OCI-LY1 (cell line): ENCODE measurements at regions not wholly inside any gene's neighbourhood (a gene's known extent, or its start where the extent isn't known, plus 50 kb on each side); places are given as distances from the start of the nearest gene placed in this dataset.

Experiments used
- CTCF ChIP-seq: fragments of 200-600 bp; sonication (generic), shearing (Covaris generic); IDR thresholded peaks from 2 replicates; pipeline ENCODE4 v1.5.1; 2017; ENCODE audit warnings: mild to moderate bottlenecking, antibody characterized with exemption, low read length, moderate library complexity, mixed read lengths
- EZH2 ChIP-seq: fragments of 200-600 bp; sonication (generic), shearing (Covaris generic); IDR thresholded peaks from 2 replicates; pipeline ENCODE4 v1.8.0; 2017; ENCODE audit warnings: borderline replicate concordance, mixed run types, mild to moderate bottlenecking, antibody characterized with exemption, low read length, moderate library complexity, mixed read lengths

- TF ChIP-seq CTCF, result no peak
- no peak for TF ChIP-seq EZH2
These were observed 288.8 kb upstream of the ADAMTSL1 start for GRCh38 chr9:18185196-18185595.
